ENCODE measurements at regions not wholly inside any gene's neighbourhood (a gene's known extent, or its start where the extent isn't known, plus 50 kb on each side); places are given as distances from the start of the nearest gene placed in this dataset.

- H3K4me3 ChIP-seq (ENCODE audit: control extremely low read depth in 1 of 5, extremely low read depth in 1 of 5, insufficient read depth in 1 of 5, low read depth in 2 of 5, low read length in 4 of 5), result no peak overlapping the region
- Mint-ChIP-seq H3K27me3 (no peaks in the 10 kb centered on the region), H3K27ac (no peak overlapping the region), H3K9me3 (ENCODE audit: insufficient read depth) (peaks cover 6% of the 10 kb centered on the region), H3K4me1 (no peaks in the 10 kb centered on the region), H3K4me3 (no peak overlapping the region)
- H3K79me2 ChIP-seq (ENCODE audit: control insufficient read depth, insufficient read depth, low read length), result no peaks in the 10 kb centered on the region
- DNase-seq, result no peak
- H4K20me1 ChIP-seq (ENCODE audit: control insufficient read depth, insufficient read depth, low read length, poor library complexity, severe bottlenecking), result no peaks in the 10 kb centered on the region
- no peaks in the 10 kb centered on the region for H3K27me3 ChIP-seq (replicated peaks in 1 of 4; ENCODE audit: control extremely low read depth in 1 of 4, control insufficient read depth in 3 of 4, insufficient read depth in 4 of 4, low read length in 3 of 4)
- no peak for TF ChIP-seq CTCF (IDR thresholded peaks at IDR 0.05)
- no peak for TF ChIP-seq EZH2 (IDR thresholded peaks at IDR 0.05; ENCODE audit: borderline replicate concordance, insufficient read depth, low read depth, low read length, poor library complexity, severe bottlenecking)
- peaks cover 0 to 8% (median 1%) of the 10 kb centered on the region in 3 donors for H3K9me3 ChIP-seq (ENCODE audit: control extremely low read depth in 1 of 3, control insufficient read depth in 2 of 3, insufficient read depth in 1 of 3, low read length in 2 of 3)
- no peaks in the 10 kb centered on the region for H3K4me1 ChIP-seq (ENCODE audit: control insufficient read depth in 2 of 2, insufficient read depth in 2 of 2, low read length in 2 of 2)
- 97% methylated on average over 2 of the region's 2 CpGs for WGBS (ENCODE audit: insufficient coverage)
- no peaks in the 10 kb centered on the region for H3K36me3 ChIP-seq (replicated peaks in 1 of 2; ENCODE audit: control extremely low read depth in 1 of 2, control insufficient read depth in 1 of 2, extremely low read depth in 1 of 2, insufficient read depth in 2 of 2, low read length in 1 of 2)
- H3K9ac ChIP-seq (ENCODE audit: low read length), result no peak overlapping the region
- no peak overlapping the region for H2AFZ ChIP-seq (ENCODE audit: insufficient read depth, low read depth, low read length, poor library complexity, severe bottlenecking)
- no peak overlapping the region for H3K27ac ChIP-seq (ENCODE audit: low read length in 2 of 2)
- intact Hi-C loops (cut with micrococcal nuclease), result no loop called here
- H3K4me2 ChIP-seq (replicated peaks; ENCODE audit: low read depth, low read length, poor library complexity, severe bottlenecking), result no peak overlapping the region
- POLR2A ChIA-PET, result no interaction called here
- CTCF ChIA-PET, result no interaction called here
- no peak for ATAC-seq (ENCODE audit: low read depth)
These were observed 362.6 kb downstream of the FGFR2 start for GRCh38 chr10:121235692-121236091.

GRCh38 chr10:121236621-121237020 is 361.6 kb downstream of the FGFR2 start:
- intact Hi-C loops (cut with micrococcal nuclease), result no loop called here
- DNase-seq, result no peak
- ChIA-PET POLR2A (no interaction called here), CTCF (no interaction called here)
- Mint-ChIP-seq H3K27ac (no peak overlapping the region), H3K27me3 (no peaks in the 10 kb centered on the region), H3K4me3 (no peak overlapping the region), H3K4me1 (no peaks in the 10 kb centered on the region), H3K9me3 (ENCODE audit: insufficient read depth) (peaks cover 6% of the 10 kb centered on the region)
- Histone ChIP-seq H3K4me1 (ENCODE audit: control insufficient read depth in 2 of 2, insufficient read depth in 2 of 2, low read length in 2 of 2) (no peaks in the 10 kb centered on the region), H3K9me3 (ENCODE audit: control extremely low read depth in 1 of 3, control insufficient read depth in 2 of 3, insufficient read depth in 1 of 3, low read length in 2 of 3) (peaks cover 0 to 12% (median 1%) of the 10 kb centered on the region in 3 donors), H3K4me2 (replicated peaks; ENCODE audit: low read depth, low read length, poor library complexity, severe bottlenecking) (no peak overlapping the region), H3K27me3 (replicated peaks in 1 of 4; ENCODE audit: control extremely low read depth in 1 of 4, control insufficient read depth in 3 of 4, insufficient read depth in 4 of 4, low read length in 3 of 4) (no peaks in the 10 kb centered on the region), H3K36me3 (replicated peaks in 1 of 2; ENCODE audit: control extremely low read depth in 1 of 2, control insufficient read depth in 1 of 2, extremely low read depth in 1 of 2, insufficient read depth in 2 of 2, low read length in 1 of 2) (no peaks in the 10 kb centered on the region), H3K27ac (ENCODE audit: low read length in 2 of 2) (no peak overlapping the region), H2AFZ (ENCODE audit: insufficient read depth, low read depth, low read length, poor library complexity, severe bottlenecking) (no peak overlapping the region), H3K4me3 (ENCODE audit: control extremely low read depth in 1 of 5, extremely low read depth in 1 of 5, insufficient read depth in 1 of 5, low read depth in 2 of 5, low read length in 4 of 5) (no peak overlapping the region), H3K79me2 (ENCODE audit: control insufficient read depth, insufficient read depth, low read length) (no peaks in the 10 kb centered on the region), H4K20me1 (ENCODE audit: control insufficient read depth, insufficient read depth, low read length, poor library complexity, severe bottlenecking) (no peaks in the 10 kb centered on the region), H3K9ac (ENCODE audit: low read length) (no peak overlapping the region)
- no peak for TF ChIP-seq EZH2 (IDR thresholded peaks at IDR 0.05; ENCODE audit: borderline replicate concordance, insufficient read depth, low read depth, low read length, poor library complexity, severe bottlenecking)
- no peak for TF ChIP-seq CTCF (IDR thresholded peaks at IDR 0.05)
- no peak for ATAC-seq (ENCODE audit: low read depth)
- WGBS (ENCODE audit: insufficient coverage), result no CpG with 5 or more reads among the region's 4 CpGs

Measured in B cell (primary cell).